Right cardiac atrium (tissue), 5 donors: ENCODE measurements at regions not wholly inside any gene's neighbourhood (a gene's known extent, or its start where the extent isn't known, plus 50 kb on each side); places are given as distances from the start of the nearest gene placed in this dataset.
"Not testable (repeated sequence)": the region's sequence is repeated elsewhere in the genome, so short reads cannot be mapped to it uniquely, and the experiment has no call there.

ENCODE experiments used
- ATAC-seq, 2 donors: fragments of 200-7000 bp; cut with Tn5 transposase; one replicate each; pipeline versions ENCODE4 v1.8.0 to v1.9.1; 2020; ENCODE audit warnings: moderate library complexity in 2 of 2, mild to moderate bottlenecking in 1 of 2
- DNase-seq, 3 donors: peaks; one replicate each; pipeline ENCODE4 v3.0.0-alpha.2; 2020
- H3K27ac ChIP-seq: one replicate; pipeline ENCODE4 v1.5.1; 2013; ENCODE audit warnings: mild to moderate bottlenecking, low read length, control low read depth, moderate library complexity
- H3K27me3 ChIP-seq: one replicate; pipeline ENCODE4 v1.6.1; 2013; ENCODE audit not compliant: control insufficient read depth, insufficient read depth
- H3K4me1 ChIP-seq: one replicate; pipeline ENCODE4 v1.6.1; 2013; ENCODE audit warnings: low read length; ENCODE audit not compliant: control insufficient read depth, insufficient read depth
- H3K4me3 ChIP-seq: one replicate; pipeline ENCODE4 v1.5.1; 2013; ENCODE audit warnings: low read length, control low read depth
- H3K9me3 ChIP-seq: one replicate; pipeline ENCODE4 v1.6.1; 2013; ENCODE audit warnings: low read length; ENCODE audit not compliant: control insufficient read depth
- WGBS: extraction: QIAGEN DNeasy Blood & Tissue Kit; methylation state at CpG from one replicate; pipeline ENCODE4 v1.1.7; 2013; 5-methylcytosine and 5-hydroxymethylcytosine counted together
- intact Hi-C, 4 donors: fragments of 100-400 bp; cut with DNase I; formaldehyde crosslinking; loops; one replicate each; pipeline versions ENCODE4 v1.11.0 to v1.14.0; 2022 to 2023
- donor health status: healthy with polysubstance abuse.
- donor health status: DM: no; HTN: yes; CAD: no.
- donor health status: DM: no; HTN: no; CAD: no.
- donor health status: DM: no; HTN: yes; CAD: no; lungs with severe emphysema.
- donor health status: DM: yes; HTN: yes; CAD: no.

GRCh38 chr4:58406762-58407161 is 1296.6 kb upstream of the IGFBP7 start:
- no peak overlapping the region for H3K4me3 ChIP-seq
- H3K27me3 ChIP-seq, result no peaks in the 10 kb centered on the region
- H3K27ac ChIP-seq, result no peak overlapping the region
- DNase-seq, result no peak
- 25% methylated on average over 2 of the region's 2 CpGs for WGBS
- intact Hi-C loops, result no loop called here
- H3K9me3 ChIP-seq, result no peaks in the 10 kb centered on the region
- ATAC-seq, result no peak
- no peaks in the 10 kb centered on the region for H3K4me1 ChIP-seq

GRCh38 chr4:58368221-58368620 is 1258.0 kb upstream of the IGFBP7 start:
- DNase-seq (no peak), ATAC-seq (no peak)
- intact Hi-C loops, result no loop called here
- no peak overlapping the region for H3K27ac ChIP-seq
- no peaks in the 10 kb centered on the region for H3K9me3 ChIP-seq
- H3K4me3 ChIP-seq, result no peak overlapping the region
- H3K4me1 ChIP-seq, result no peaks in the 10 kb centered on the region
- H3K27me3 ChIP-seq, result no peaks in the 10 kb centered on the region

- Histone ChIP-seq H3K4me1 (no peaks in the 10 kb centered on the region), H3K27me3 (no peaks in the 10 kb centered on the region), H3K9me3 (no peaks in the 10 kb centered on the region), H3K4me3 (no peak overlapping the region), H3K27ac (no peak overlapping the region)
- no peak for ATAC-seq
- intact Hi-C loops, result no loop called here
- DNase-seq, result no peak
- 80% methylated on average over 5 of the region's 5 CpGs for WGBS
Observed at GRCh38 chr4:58360354-58361133, 1250.4 kb upstream of the IGFBP7 start.

DNA sequence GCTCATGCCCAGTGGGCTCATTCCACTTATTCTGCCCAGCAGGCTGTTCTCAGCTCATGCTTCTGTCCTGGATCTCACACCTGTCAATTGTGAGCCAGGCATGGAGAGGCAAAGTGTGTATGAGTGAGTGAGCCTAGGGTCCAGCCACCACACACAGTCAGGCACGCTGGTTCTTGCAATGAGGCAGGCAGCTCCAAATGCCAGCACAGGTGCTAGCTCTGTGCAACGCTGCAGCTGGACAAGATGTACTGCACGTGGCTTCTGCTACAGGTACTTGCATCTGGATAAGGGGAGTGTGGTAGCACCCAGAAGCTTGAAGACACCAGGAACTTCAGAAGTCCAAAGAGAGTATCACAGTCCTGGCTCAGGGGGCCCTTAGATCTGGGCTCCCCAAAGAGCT is 1249.4 kb upstream of the IGFBP7 start:
- WGBS, result 82% methylated on average over 3 of the region's 3 CpGs
- no peak for DNase-seq
- Histone ChIP-seq H3K4me3 (no peak overlapping the region), H3K4me1 (no peaks in the 10 kb centered on the region), H3K27ac (no peak overlapping the region), H3K27me3 (no peaks in the 10 kb centered on the region), H3K9me3 (no peaks in the 10 kb centered on the region)
- no peak for ATAC-seq
- intact Hi-C loops, result no loop called here

DNA sequence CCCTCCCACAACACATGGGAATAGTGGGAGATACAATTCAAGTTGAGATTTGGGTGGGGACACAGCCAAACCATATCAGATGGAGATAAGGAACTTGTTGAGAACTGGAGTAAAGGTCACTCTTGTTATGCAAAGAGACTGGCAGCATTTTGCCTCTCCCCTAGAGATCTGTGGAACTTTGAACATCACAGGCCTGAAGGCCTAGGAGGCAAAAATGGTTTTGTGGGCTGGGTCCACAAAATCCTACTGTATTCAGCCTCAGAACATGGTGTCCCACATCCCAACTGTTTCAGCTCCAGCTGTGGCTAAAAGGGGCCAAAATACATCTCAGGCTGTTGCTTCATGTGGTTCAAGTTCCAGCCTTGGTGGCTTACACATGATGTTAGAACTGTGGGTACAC is 1247.8 kb upstream of the IGFBP7 start:
- H3K4me1 ChIP-seq, result no peaks in the 10 kb centered on the region
- H3K4me3 ChIP-seq, result no peak overlapping the region
- DNase-seq, result no peak
- intact Hi-C loops, result no loop called here
- H3K9me3 ChIP-seq, result no peaks in the 10 kb centered on the region
- ATAC-seq, result no peak
- H3K27ac ChIP-seq, result no peak overlapping the region
- no peaks in the 10 kb centered on the region for H3K27me3 ChIP-seq

DNA sequence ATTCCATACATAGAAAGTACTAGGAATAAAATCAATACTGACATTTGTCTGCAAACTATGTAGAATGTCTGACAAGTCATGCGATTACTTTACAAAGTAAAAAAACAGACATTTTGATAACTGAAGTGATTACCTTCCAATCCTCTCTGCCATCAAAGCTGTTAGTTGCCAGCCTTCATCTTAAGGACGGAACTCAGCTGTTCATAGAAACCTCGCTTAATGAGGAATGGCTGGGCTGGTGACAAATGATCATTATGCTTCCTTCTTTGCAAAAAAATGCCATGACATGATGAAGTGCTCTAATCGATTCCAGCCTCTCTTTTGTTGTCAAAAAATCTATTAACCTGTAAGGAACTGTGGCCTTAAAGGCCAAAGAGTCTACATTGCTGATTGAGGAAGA is 1214.9 kb upstream of the IGFBP7 start:
- 65% methylated on average over 4 of the region's 4 CpGs for WGBS
- ATAC-seq, result no peak

GRCh38 chr4:58313444-58313843 is 1203.3 kb upstream of the IGFBP7 start:
- intact Hi-C loops, result no loop called here
- H3K27ac ChIP-seq, result no peak overlapping the region
- no peak for DNase-seq
- H3K27me3 ChIP-seq, result no peaks in the 10 kb centered on the region
- 83% methylated on average over 4 of the region's 4 CpGs for WGBS
- ATAC-seq, result no peak
- H3K4me1 ChIP-seq, result no peaks in the 10 kb centered on the region
- no peaks in the 10 kb centered on the region for H3K9me3 ChIP-seq
- no peak overlapping the region for H3K4me3 ChIP-seq

More for the DNA sequence above, 1214.9 kb upstream of the IGFBP7 start:
- DNase-seq, result no peak
- H3K27me3 ChIP-seq, result no peaks in the 10 kb centered on the region
- H3K4me3 ChIP-seq, result no peak overlapping the region
- no peaks in the 10 kb centered on the region for H3K9me3 ChIP-seq
- intact Hi-C loops, result no loop called here
- H3K4me1 ChIP-seq, result no peaks in the 10 kb centered on the region
- no peak overlapping the region for H3K27ac ChIP-seq

GRCh38 chr4:58303456-58303855 is 1193.3 kb upstream of the IGFBP7 start:
- Histone ChIP-seq H3K27ac (no peak overlapping the region), H3K4me3 (no peak overlapping the region), H3K4me1 (no peaks in the 10 kb centered on the region), H3K27me3 (no peaks in the 10 kb centered on the region), H3K9me3 (no peaks in the 10 kb centered on the region)
- 56% methylated on average over 1 of the region's 1 CpG for WGBS
- no peak for DNase-seq
- no peak for ATAC-seq
- intact Hi-C loops, result no loop called here

GRCh38 chr4:58301376-58301999 is 1191.3 kb upstream of the IGFBP7 start:
- no peaks in the 10 kb centered on the region for H3K27me3 ChIP-seq
- DNase-seq (no peak), ATAC-seq (peak; percentile 91 to 95)
- no peaks in the 10 kb centered on the region for H3K9me3 ChIP-seq
- no peak overlapping the region for H3K27ac ChIP-seq
- no peaks in the 10 kb centered on the region for H3K4me1 ChIP-seq
- intact Hi-C loops, result no loop called here
- no peak overlapping the region for H3K4me3 ChIP-seq
- WGBS, result 27% methylated on average over 2 of the region's 2 CpGs

GRCh38 chr4:58286335-58286734 is 1176.2 kb upstream of the IGFBP7 start:
- intact Hi-C loops, result no loop called here
- no peak overlapping the region for H3K4me3 ChIP-seq
- no peaks in the 10 kb centered on the region for H3K9me3 ChIP-seq
- 67% methylated on average over 4 of the region's 4 CpGs for WGBS
- H3K4me1 ChIP-seq, result no peaks in the 10 kb centered on the region
- DNase-seq, result no peak
- ATAC-seq, result no peak
- no peaks in the 10 kb centered on the region for H3K27me3 ChIP-seq
- H3K27ac ChIP-seq, result no peak overlapping the region

- 54% methylated on average over 2 of the region's 2 CpGs for WGBS
Observed at GRCh38 chr4:58280928-58281327, 1170.7 kb upstream of the IGFBP7 start.

More at GRCh38 chr4:58280928-58281327, 1170.7 kb upstream of the IGFBP7 start:
- H3K27me3 ChIP-seq, H3K27ac ChIP-seq, intact Hi-C loops, H3K4me3 ChIP-seq, DNase-seq, H3K4me1 ChIP-seq, ATAC-seq, H3K9me3 ChIP-seq: not testable (repeated sequence)
